HepG2 (cell line): ENCODE measurements at regions not wholly inside any gene's neighbourhood (a gene's known extent, or its start where the extent isn't known, plus 50 kb on each side); places are given as distances from the start of the nearest gene placed in this dataset.

Experiments used
- ARID2 ChIP-seq: sonication (generic); formaldehyde crosslinking; IDR thresholded peaks from 2 replicates; pipeline ENCODE4 v1.8.1; 2022; ENCODE audit warnings: mild to moderate bottlenecking, missing genetic modification reagents, borderline replicate concordance
- ATF4 ChIP-seq, 2 experiments: fragments of 450-650 bp in 1 of 2; sonication (generic) in 1 of 2; formaldehyde crosslinking; IDR thresholded peaks; 2 replicates each; pipeline versions ENCODE4 v1.5.0 to v1.8.0; 2020 to 2022; ENCODE audit warnings: mild to moderate bottlenecking in 1 of 2, missing genetic modification reagents in 1 of 2
- ATF7-NPFF ChIP-seq: sonication (generic); formaldehyde crosslinking; IDR thresholded peaks from 2 replicates; pipeline ENCODE4 v1.8.1; 2023; ENCODE audit warnings: mild to moderate bottlenecking, low read depth, missing genetic modification reagents, moderate library complexity
- BCL3 ChIP-seq: sonication (generic); formaldehyde crosslinking; IDR thresholded peaks from 2 replicates; pipeline ENCODE4 v1.5.1; 2020; ENCODE audit warnings: mild to moderate bottlenecking, missing genetic modification reagents, moderate library complexity
- ETS1 ChIP-seq: sonication (generic); formaldehyde crosslinking; IDR thresholded peaks from 2 replicates; pipeline ENCODE4 v1.4.0; 2020; ENCODE audit warnings: missing genetic modification reagents
- HDAC1 ChIP-seq: sonication (generic); formaldehyde crosslinking; IDR thresholded peaks from 2 replicates; pipeline ENCODE4 v1.5.1; 2020; ENCODE audit warnings: mild to moderate bottlenecking, missing genetic modification reagents
- KLF16 ChIP-seq, 2 experiments: sonication (generic) in 1 of 2; formaldehyde crosslinking in 1 of 2; IDR thresholded peaks; 2 replicates each; pipeline versions ENCODE4 v1.6.1 to v1.8.0; 2016 to 2023; ENCODE audit warnings: missing genetic modification reagents in 2 of 2, missing compliant biosample characterization in 1 of 2
- MYNN ChIP-seq: sonication (generic); formaldehyde crosslinking; IDR thresholded peaks from 2 replicates; pipeline ENCODE4 v1.4.0; 2020; ENCODE audit warnings: mild to moderate bottlenecking, low read depth, missing genetic modification reagents
- PHF21A ChIP-seq: sonication (generic); formaldehyde crosslinking; IDR thresholded peaks from 2 replicates; pipeline ENCODE4 v1.5.0; 2020; ENCODE audit warnings: mild to moderate bottlenecking, missing genetic modification reagents
- ZHX2 ChIP-seq, 2 experiments: sonication (generic) in 1 of 2; formaldehyde crosslinking in 1 of 2; IDR thresholded peaks; 2 replicates each; pipeline versions ENCODE4 v1.6.1 to v1.9.0; 2014 to 2022; ENCODE audit warnings: antibody characterized with exemption in 1 of 2, borderline replicate concordance in 1 of 2, inconsistent platforms in 1 of 2, low read depth in 1 of 2, missing genetic modification reagents in 1 of 2
- ZMAT3 ChIP-seq: sonication (generic); formaldehyde crosslinking; conservative IDR thresholded peaks from 2 replicates; pipeline ENCODE4 v1.7.0; 2021; ENCODE audit warnings: missing genetic modification reagents
- ZNF362 ChIP-seq: sonication (generic); formaldehyde crosslinking; IDR thresholded peaks from 2 replicates; pipeline ENCODE4 v1.4.0; 2020; ENCODE audit warnings: missing genetic modification reagents, mild to moderate bottlenecking, borderline replicate concordance
- ZNF569 ChIP-seq: sonication (generic); formaldehyde crosslinking; IDR thresholded peaks from 2 replicates; pipeline ENCODE4 v1.5.0; 2020; ENCODE audit warnings: mild to moderate bottlenecking, missing genetic modification reagents, moderate library complexity, borderline replicate concordance
- ZNF605 ChIP-seq: sonication (generic); formaldehyde crosslinking; IDR thresholded peaks from 2 replicates; pipeline ENCODE4 v1.8.0; 2022; ENCODE audit warnings: mild to moderate bottlenecking, missing genetic modification reagents
- ZNF777 ChIP-seq: sonication (generic); formaldehyde crosslinking; IDR thresholded peaks from 2 replicates; pipeline ENCODE4 v1.4.0; 2020; ENCODE audit warnings: missing genetic modification reagents
- ZNF781 ChIP-seq: sonication (generic); formaldehyde crosslinking; IDR thresholded peaks from 2 replicates; pipeline ENCODE4 v1.5.1; 2020; ENCODE audit warnings: borderline replicate concordance, mild to moderate bottlenecking, missing genetic modification reagents; ENCODE audit errors: not compliant biosample characterization

- TF ChIP-seq ZHX2 (IDR thresholded peaks at IDR 0.05; ENCODE audit: low read depth) = no peak
- no peak for TF ChIP-seq ZHX2 (CRISPR knock-in tag; IDR thresholded peaks at IDR 0.05; ENCODE audit: borderline replicate concordance)
- TF ChIP-seq ATF7-NPFF = no peak
- TF ChIP-seq PHF21A = no peak
- peak; percentile 23; the same call in 1 of the 2 replicates for TF ChIP-seq BCL3
- no peak for TF ChIP-seq ETS1 (CRISPR knock-in tag)
- TF ChIP-seq KLF16 (CRISPR knock-in tag; IDR thresholded peaks at IDR 0.05) = 0 out of 4 replicates have a peak, but pooled peaks of 1 of the 2 experiments have one; percentile 30
- TF ChIP-seq ZMAT3 (CRISPR knock-in tag) = no peak
- TF ChIP-seq HDAC1 (CRISPR knock-in tag) = no peak
- TF ChIP-seq ZNF362 (CRISPR knock-in tag) = no peak
- no peak for TF ChIP-seq ARID2 (CRISPR knock-in tag)
- TF ChIP-seq ZNF605 = 0 out of 2 replicates have a peak, but pooled peaks have one; percentile 13
- TF ChIP-seq ZNF777 (CRISPR knock-in tag) = no peak
- no peak for TF ChIP-seq ATF4 (CRISPR knock-in tag; IDR thresholded peaks at IDR 0.05)
- peak; percentile 51 for TF ChIP-seq ZNF781 (CRISPR knock-in tag)
- TF ChIP-seq MYNN = no peak
- no peak for TF ChIP-seq ZNF569
Observed at GRCh38 chr2:16608661-16609643, 56.7 kb downstream of the CYRIA start (continued).
